Kidney glomerular epithelial cell (primary cell): ENCODE measurements at regions not wholly inside any gene's neighbourhood (a gene's known extent, or its start where the extent isn't known, plus 50 kb on each side); places are given as distances from the start of the nearest gene placed in this dataset.
"Not testable (repeated sequence)": the region's sequence is repeated elsewhere in the genome, so short reads cannot be mapped to it uniquely, and the experiment has no call there.

Experiments used
- DNase-seq: peaks from one replicate; lab custom pipeline; 2025; lab: John Stamatoyannopoulos, UW

DNA sequence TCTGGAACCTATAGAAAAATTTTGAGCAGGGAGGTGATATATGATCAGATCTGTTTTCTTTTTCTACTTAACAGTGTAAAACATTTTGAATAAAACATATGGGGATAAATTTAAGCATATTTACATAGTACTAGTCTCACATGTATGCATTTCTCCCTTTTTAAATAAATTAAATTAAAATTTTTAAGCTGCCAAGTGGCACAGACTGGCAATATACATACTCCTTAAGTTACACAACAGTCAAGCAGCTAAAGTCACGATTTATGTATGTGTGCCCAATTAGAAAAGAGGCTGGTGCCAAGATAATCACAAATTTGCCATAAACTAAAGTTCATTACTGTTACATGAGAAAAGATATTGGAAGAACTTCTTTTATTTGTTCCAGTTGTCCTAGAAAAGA, 532.0 kb downstream of the RWDD3 start:
- DNase-seq: no peak

DNA sequence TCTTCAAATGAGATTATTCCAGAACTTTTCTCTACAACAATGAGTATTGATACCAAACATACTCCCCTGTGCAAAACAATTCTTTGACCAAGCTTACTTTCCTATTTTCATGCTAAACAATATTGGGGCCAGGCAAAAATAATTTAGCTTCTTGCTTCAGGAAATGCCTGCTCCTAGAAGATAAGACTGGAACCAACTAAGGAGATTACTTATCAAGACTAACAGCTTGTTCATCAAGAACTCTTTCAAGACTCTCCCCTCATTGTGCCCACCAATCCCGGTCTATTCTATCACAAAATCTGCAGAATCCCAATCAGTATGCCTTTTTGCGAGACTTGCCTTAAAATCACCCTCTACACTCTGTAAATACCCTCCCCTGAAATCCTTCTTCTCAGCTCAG, 536.6 kb downstream of the RWDD3 start:
- DNase-seq: no peak

DNA sequence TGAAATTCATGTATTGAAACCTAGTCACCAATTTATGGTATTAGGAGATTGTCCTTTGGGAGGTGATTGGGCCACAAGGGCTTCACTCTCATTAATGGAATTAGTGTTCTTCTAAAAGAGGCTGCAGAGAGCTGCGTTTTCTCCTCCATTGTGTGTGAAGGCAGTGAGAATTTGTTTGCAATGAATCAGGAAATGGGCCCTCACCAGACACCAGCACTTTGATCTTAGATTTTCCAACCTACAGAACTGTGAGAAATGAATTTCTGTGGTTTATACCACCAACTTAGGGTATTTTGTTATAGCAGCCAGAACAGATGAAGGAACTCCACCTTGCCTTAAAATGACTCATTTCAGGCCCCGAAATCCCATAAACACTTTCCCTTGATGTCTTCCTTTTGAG, 544.2 kb downstream of the RWDD3 start:
- DNase-seq: no peak

DNA sequence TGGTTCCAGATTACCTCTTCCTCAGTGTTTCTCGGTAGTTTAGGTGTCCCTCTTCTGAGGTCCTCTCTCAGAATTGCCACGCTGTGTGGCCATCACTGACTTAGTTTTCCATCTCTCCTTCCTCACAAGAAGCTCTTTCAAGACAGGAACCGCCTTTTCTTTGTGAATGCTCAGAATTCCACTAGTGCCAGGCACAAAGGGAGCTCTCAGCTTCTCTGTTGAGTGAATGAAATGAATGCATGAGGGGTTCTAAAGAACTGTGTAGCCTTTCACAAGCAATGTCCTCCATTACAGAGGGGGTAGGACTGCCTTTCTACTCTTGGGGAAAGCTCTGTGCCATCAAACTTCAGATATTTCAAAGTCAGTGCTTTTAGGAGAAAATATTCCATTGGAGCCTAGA, 546.8 kb downstream of the RWDD3 start:
- no peak for DNase-seq

DNA sequence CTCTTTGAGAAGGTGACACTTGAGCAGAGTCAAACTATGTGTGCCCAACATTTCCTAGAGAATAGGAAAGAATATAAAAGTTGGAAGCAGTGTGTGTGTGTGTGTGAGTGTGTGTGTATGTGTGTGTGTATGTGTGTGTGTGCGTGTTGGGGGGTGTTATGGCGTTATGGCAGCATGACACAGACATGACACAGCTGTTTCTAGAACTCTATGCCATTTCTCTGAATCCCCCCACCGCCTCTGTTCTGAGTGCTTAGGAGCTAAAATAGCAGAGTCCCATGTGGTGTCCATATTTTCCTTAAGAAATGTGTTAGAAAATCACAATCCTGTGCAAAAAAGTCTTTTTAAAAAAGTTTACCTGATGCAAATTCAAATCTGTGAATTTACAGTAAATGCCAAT, 556.1 kb downstream of the RWDD3 start:
- no peak for DNase-seq

DNA sequence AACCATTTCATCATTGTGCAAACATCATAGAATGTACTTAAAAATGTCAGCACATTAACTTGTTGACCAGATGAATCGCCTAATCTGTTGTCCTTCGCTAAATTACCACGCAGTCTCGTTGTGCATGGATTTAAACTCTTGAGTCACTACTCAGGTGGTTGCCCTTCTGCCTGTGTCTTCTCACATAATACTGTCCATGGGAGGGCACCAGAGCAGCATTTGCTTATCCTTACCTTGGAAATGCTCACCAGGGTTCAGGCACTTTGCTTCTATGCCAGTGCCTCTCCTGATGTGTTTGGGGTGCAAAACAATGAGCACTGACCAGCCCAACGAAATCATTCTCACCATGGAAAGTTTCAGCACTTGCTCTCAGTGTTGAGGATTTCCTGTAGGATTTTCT, 559.9 kb downstream of the RWDD3 start:
- no peak for DNase-seq

DNA sequence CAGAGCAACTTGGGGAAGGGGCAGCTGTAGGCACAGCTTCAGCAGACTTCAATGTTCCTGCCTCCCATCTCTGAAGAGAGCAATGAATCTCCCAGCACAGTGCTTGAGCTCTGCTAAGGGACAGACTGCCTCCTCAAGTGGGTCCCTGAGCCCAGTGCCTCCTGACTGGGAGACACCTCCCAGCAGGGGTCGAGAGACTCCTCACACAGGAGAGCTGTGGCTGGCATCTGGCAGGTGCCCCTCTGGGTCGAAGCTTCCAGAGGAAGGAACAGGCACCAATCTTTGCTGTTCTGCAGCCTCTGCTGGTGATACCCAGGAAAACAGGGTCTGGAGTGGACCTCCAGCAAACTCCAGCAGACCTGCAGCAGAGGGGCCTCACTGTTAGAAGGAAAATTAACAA, 563.8 kb downstream of the RWDD3 start:
- not testable (repeated sequence) for DNase-seq

DNA sequence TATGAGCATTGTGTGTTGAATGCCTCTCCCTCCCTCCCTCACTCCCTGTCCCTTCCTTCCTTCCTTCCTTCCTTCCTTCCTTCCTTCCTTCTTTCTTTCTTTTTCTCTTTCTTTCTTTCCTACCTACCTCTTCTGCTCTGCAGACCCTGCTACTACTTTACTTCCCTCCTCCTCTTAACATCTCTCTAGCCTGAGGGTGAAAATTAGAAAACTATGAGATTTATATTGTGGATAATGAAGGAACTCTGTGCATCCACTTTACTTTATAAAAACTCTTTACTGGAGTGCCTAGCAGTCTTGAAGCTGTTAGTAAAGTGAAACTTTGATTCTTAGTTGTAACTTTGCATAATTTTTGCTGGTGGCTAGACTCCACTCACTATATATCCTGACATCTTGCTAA, 572.2 kb downstream of the RWDD3 start:
- DNase-seq: no peak

DNA sequence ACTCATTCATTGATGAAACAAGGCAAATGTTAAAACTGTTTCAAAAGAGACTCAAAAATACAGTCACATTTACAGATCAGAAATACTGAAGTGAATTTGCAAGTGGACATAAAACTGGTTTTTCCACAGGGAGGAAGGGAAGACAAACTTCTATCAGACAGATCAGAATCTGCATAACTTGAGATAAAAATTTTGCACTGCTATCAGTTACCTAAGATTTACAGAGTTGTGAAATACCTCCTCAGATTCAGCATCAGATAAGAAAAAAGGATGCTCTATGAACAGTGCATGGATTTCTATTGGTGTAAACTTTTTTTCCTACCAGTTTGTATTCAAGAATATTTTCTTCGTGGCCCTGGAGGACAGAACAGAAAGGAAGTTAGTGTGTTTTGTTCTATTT, 575.4 kb downstream of the RWDD3 start:
- no peak for DNase-seq

DNA sequence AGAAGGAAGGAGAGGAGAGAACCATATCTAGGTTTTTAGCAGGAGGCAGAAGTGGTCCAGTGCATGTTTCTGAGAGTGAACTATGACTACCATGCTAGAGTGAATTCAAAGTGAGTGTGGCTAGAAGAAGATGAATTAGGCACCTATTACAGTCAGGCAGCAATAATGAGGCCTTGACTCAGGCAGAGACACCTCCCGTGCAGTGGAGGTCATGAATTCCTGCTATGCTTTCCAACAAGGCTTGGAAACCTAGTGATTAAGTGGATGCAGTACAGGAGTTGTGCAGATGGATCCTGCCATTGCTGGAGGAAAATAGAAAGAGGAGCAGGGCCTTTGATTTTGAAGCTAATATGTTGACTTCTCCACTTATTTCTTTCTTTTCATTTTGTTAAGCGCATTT, 581.5 kb downstream of the RWDD3 start:
- no peak for DNase-seq

DNA sequence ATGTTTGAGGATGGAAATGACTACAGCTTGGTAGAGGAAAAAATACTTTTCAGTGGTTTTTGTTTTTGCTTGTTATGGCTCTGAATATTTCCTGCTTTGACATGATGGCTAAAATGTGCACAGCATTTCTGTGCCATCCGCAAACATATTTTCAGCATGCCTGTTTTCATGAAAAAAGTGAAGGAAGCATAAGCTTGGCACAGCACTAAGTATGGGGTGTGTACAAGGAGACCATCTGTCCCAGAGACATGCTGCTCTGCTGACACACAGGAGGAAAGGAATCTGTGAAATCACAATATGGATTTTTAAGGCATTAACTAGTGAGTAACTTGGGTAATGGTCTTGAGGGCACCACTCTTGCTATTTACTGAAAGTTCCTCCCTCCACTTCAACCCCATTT, 595.5 kb downstream of the RWDD3 start:
- DNase-seq: no peak

DNA sequence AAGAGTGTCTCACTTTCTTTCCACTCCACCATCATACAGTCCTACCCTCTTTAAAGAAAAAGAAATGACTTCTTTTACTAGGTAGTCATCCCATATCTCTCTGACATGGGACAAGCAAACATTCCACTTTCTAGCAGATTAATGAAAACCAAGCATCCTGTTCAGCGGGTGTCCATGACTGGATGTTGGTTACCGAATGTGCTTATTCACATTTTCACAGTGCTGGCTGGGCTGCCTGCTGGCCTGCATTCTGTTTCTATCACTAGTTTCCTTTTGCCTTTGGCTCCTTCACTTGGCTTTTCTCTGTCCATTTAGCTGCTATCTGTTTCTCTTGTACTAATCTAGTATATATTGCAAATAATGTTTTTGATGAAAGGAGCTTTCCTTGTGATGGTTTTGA, 598.4 kb downstream of the RWDD3 start:
- no peak for DNase-seq

DNA sequence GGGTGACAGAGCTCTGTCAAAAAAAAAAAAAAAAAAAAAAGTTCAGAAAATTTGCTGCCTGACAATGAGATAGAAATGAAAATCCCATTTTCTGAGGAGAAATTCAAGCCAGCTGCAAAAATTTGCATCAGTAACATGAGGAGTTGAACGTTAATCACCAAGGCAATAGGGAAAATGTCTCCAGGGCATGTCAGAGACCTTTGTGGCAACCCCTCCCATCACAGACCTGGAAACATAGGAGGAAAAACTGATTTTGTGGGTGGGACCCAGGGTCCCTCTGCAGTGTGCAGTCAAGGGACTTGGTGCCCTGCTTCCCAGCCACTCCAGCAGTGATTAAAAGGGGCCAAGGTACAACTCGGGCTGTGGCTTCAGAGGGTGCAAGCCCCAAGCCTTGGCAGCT, 615.4 kb downstream of the RWDD3 start:
- no peak for DNase-seq

DNA sequence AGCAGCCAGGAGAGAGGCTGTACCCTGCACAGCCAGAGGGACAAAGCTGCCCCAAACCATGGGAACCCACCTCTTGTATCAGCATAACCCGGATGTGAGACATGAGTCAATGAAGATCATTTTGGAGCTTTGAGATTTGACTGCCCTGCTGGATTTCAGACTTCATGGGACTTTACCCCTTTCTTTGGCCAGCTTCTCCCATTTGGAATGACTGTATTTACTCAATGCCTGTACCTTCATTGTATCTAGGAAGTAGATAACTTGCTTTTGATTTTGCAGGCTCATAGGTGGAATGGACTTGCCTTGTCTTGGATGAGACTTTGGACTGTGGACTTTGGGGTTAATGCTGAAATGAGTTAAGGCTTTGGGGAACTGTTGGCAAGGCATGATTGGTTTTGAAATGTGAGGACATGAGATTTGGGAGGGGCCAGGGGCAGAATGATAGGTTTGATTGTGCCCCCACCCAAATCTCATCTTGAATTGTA, 616.2 kb downstream of the RWDD3 start:
- no peak for DNase-seq

DNA sequence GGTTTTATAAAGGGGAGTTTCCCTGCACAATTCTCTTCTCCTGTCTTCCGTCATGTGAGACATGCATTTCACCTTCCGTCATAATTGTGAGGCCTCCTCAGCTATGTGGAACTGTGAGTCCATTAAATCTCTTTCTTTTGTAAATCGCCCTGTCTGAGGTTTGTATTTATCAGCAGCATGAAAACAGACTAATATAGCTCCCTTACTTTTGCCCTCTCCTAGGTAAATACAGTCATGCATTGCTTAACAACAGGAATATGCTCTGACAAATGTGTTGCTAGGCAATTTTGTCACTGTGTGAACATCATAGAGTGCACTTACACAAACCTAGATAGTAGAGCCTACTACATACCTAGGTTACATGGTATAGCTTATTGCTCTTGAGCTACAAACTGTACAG, 616.8 kb downstream of the RWDD3 start:
- no peak for DNase-seq

DNA sequence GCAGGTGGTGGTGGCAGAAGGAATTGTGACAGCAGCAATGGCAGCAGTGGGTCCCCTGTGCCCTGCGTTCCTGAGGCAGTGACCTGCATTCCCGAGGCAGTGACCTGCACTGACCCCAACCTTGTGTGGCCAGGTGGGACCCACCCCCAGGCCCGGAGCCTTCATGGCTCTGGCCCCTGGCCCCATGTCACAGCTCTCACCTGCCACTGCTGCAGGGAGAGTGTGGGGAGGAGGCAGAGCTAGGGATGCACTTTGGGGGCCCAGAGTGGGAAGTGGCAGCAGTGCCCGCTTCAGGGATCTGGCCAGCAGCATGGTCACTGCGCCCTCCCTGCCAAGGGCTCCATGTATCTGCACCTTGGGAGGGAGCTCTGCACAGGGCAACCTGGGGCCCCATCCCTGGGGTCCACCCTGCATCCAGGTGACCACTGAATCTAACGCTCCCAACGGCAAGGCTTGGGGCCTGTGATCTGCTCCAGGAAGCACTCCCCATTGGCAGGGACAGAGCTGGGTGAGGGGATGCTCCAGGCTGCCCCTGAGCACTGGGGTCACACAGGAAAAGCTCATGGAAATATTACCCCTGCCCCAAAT, 618.6 kb downstream of the RWDD3 start:
- DNase-seq: no peak

DNA sequence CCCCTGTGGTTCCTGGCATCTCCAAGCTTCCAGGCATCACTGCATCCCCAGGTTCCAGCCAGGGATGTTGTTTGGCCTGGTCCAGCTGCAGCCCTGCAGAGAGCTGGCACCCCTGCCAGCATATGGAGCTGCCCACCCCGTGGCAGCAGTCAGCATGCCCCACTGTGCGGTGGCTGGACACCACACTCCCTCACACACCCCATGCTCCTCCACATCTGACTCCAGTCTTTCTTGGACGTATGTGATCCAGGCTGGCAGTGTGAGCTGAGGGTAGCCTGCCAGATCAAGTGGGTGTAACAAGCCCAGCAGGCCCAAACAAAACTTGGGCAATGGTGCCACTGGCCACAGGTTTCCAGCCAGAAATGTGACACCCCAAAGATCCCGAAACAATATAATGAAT, 620.4 kb downstream of the RWDD3 start:
- no peak for DNase-seq

DNA sequence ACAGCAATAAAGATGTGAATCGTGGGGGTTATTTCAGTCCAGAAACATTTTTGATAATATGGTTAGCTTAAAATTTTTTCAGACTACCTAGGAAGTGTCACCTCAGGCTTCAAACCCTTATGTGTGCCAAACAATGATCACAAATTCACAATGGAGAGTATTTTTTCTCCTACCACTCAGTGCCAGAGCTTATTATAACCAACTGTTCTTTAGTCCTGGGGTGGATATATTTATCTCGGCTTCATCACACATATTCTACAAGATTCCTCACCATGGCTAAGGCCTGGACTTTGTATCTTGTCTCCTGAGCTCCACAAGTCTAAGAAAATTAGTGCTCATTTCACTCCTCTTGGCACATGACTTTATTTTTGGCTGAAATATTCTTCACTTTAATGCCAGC, 629.1 kb downstream of the RWDD3 start:
- no peak for DNase-seq

DNA sequence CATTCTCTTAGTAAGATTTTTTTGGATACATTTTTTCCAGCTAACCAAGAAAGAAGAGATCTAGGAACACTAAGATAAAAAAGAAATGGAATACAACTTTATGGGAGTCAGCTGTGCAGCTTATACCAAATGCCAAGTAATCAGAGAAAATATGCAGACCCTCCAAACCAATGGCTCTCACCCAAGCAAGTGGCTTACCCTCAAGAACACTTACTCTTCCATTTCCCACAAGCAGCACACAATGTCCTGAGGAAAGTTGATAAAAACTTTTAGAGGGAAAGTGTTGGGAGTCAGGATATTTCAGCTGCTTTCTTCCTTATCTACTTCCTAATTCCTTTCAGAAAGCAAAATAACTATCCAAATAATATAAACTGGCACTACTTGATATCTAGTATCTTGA, 631.8 kb downstream of the RWDD3 start:
- no peak for DNase-seq

DNA sequence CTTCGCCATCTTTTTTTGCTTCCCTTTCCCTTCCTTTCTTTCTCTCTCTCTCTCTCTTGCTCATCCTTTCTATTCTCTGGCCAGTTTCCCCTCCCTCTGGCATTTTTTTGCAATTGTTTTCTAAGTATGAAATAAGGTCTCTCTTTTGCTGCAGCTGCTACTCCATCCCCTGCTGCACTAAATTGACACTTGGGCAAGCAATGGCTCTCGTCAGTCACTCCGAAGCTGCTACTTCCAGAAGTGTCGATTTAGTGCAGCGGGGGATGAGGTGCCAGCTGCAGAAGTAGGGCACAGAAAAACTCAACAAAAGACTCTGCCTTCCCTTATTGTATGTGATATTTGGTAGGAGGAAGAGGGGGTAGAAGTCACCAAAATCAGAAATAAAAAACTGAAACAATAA, 642.3 kb downstream of the RWDD3 start:
- no peak for DNase-seq

DNA sequence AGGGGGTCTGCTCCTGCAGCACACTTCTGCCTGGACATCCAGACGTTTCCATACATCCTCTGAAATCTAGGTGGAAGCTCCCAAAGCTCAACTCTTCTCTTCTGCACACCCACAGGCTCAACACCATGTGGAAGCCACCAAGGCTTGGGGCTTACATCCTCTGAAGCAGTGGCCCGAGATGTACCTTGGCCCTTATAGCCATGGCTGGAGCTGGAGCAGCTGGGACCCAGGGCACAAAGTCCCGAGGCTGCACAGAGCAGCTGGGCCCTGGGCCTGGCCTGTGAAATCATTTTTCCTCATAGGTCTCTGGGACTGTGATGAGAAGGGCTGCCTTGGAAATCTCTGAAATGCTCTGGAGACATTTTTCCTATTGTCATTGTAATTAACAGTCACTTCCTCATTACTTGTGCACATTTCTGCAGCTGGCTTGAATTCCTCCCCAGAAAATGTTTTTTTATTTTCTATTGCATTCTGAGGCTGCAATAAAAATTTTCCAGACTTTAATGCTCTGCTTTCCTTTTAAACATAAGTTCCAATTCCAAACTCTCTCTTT, 645.6 kb downstream of the RWDD3 start:
- DNase-seq: no peak

DNA sequence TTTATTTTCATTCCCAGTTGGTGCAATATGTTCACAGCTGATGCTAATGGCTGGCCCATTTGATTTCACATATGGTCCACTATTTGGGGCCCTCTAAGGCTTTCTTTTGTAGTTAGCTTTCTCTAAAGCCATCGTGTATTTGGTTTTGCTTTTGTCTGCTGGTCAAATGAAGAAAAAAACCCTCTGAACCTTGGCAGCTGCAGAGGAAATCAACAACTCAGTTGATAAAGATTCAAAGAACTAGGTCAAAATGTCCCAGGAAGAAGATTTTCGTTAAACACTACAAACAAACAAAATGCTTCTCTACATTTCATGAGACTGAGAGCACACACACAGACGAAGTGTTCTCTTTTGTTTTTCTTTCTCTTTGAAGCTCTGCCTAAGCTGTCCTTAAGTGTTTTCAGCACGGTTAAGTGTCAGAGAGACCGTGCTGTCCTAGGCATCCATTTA, 655.0 kb downstream of the RWDD3 start:
- no peak for DNase-seq

DNA sequence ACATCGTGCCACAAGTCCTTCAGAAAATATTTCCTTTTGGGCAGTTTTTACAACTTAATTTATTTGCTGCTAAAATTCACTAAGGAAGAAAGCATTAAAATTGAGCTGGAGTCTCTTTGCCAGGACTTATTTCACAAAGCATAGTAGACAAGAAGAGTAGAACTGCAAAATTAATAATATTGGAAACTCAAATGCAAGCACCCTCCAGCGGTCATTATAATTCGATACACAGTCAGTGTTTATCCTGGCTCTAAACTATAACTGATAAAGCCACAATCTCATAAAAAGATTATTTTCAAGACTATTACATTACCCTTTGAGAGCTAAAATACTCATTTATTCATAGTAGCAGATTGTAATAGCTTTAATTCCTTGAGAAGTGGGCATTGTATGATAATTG, 655.4 kb downstream of the RWDD3 start:
- DNase-seq: no peak

DNA sequence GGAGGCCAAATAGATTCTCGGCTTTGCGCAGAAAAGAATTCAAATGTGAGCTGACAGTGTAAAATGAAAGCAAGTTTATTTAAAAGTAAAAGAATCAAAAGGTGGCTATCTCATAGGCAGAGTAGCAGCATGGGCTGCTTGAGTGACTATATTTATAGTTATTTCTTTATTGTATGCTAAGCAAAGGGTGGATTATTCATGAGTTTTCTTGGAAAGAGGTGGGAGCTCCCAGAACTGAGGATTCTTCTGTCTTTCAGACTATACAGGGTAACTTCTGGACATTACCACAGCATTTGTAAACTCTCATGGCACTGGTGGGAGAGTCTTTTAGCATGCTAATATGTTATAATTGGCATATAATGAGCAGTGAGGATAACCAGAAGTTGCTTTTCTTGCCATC, 659.9 kb downstream of the RWDD3 start:
- DNase-seq: no peak
